LNCaP clone FGC (cell line): ENCODE measurements at regions not wholly inside any gene's neighbourhood (a gene's known extent, or its start where the extent isn't known, plus 50 kb on each side); places are given as distances from the start of the nearest gene placed in this dataset.
"Not testable (repeated sequence)": the region's sequence is repeated elsewhere in the genome, so short reads cannot be mapped to it uniquely, and the experiment has no call there.

Experiments used
- DNase-seq: peaks from one replicate; pipeline ENCODE4 v3.0.0-alpha.2; 2011; ENCODE audit warnings: low read depth
- H3K4me3 ChIP-seq: 2 replicates; pipeline ENCODE4 v1.5.1; 2011; ENCODE audit warnings: mild to moderate bottlenecking, low read depth, low read length, control low read depth
- TF ChIP-seq, protein P1 (sequence below): IDR thresholded peaks from 2 replicates; pipeline ENCODE4 v1.5.1; 2012; ENCODE audit warnings: mild to moderate bottlenecking; ENCODE audit not compliant: control insufficient read depth, insufficient read depth; ENCODE audit errors: extremely low read depth

DNA sequence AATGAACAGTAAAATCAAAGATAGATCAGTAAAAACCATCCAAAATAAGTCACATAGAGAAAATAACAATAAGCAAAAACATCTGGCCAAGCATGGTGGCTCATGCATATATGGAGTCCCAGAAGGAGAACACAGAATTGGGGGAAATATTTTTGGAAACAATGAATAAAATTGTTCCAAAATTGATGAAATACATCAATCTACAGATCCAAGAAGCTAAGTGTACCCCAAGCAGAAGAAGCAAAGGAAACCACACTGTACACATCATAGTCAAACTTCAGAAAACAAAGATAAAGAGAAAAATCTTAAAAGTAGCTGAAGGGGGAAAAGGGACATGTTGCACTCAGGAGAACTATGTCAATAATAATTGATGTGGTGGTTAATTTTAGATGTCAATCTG is 80.4 kb upstream of the RMP24 start:
- DNase-seq, result no peak
- H3K4me3 ChIP-seq, result no peak overlapping the region
- TF ChIP-seq, protein P1, sequence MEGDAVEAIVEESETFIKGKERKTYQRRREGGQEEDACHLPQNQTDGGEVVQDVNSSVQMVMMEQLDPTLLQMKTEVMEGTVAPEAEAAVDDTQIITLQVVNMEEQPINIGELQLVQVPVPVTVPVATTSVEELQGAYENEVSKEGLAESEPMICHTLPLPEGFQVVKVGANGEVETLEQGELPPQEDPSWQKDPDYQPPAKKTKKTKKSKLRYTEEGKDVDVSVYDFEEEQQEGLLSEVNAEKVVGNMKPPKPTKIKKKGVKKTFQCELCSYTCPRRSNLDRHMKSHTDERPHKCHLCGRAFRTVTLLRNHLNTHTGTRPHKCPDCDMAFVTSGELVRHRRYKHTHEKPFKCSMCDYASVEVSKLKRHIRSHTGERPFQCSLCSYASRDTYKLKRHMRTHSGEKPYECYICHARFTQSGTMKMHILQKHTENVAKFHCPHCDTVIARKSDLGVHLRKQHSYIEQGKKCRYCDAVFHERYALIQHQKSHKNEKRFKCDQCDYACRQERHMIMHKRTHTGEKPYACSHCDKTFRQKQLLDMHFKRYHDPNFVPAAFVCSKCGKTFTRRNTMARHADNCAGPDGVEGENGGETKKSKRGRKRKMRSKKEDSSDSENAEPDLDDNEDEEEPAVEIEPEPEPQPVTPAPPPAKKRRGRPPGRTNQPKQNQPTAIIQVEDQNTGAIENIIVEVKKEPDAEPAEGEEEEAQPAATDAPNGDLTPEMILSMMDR, result no peak

DNA sequence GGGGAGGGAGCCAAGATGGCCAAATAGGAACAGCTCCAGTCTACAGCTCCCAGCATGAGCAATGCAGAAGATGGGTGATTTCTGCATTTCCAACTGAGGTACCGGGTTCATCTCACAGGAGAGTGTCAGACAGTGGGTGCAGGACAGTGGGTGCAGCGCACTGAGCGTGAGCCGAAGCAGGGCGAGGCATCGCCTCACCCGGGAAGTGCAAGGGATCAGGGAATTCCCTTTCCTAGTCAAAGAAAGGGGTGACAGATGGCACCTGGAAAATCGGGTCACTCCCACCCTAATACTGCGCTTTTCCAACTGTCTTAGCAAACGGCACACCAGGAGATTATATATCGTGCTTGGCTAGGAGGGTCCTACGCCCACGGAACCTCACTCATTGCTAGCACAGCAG is 75.0 kb upstream of the RMP24 start:
- DNase-seq, H3K4me3 ChIP-seq: not testable (repeated sequence)

DNA sequence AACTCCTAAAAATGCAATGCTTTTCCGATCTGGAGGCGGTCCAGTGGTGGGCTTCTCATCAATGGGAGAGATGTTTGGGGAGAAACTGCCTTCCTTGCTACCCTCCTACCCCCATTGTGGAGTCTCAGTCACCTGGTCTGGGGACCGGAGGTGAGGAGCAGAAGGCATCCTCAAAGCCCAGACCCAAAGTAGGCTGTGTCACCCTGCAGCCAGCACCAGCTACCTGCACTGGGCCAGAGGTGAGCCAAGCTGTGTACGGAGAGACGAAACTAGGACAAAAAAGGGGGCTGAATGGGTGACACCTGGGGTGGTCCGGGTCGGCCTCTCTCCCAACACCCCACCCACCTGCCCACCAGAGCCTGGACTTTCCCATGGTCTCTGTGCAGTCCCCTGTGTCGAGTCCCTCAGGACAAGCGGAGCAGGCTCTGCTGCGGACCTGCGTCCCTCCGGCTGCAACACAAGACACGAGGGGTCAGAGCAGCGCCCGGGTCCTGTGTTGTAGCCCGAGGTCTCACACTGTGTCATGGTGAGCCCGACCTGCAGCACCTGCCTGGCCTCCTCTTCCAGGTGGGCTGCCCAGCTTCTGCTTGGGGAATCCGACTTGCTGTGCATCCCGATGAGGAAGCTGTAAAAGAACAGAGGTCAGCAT is 68.0 kb upstream of the RMP24 start:
- no peak overlapping the region for H3K4me3 ChIP-seq
- TF ChIP-seq, protein P1, result no peak
- no peak for DNase-seq

DNA sequence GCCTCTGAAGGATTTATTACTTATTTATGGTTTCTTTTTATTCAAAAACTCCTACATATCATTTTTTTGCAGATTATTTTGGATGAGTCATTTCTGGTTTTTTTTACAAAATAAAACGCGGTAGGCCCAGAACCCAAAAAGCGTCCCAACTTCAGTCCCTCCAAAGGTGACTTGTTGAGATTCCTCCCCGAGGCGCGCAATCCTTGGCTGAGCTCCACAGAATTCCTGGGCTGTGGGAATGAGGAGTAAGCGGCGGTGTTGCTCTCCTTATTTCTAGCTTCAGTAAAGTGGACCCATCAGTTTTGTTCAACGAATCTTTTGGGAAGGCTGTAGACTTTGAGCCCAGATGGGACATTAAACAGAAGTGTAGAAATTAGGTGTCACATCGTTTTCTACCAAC is 67.0 kb upstream of the RMP24 start:
- H3K4me3 ChIP-seq, result no peak overlapping the region
- TF ChIP-seq, protein P1, result no peak
- no peak for DNase-seq

DNA sequence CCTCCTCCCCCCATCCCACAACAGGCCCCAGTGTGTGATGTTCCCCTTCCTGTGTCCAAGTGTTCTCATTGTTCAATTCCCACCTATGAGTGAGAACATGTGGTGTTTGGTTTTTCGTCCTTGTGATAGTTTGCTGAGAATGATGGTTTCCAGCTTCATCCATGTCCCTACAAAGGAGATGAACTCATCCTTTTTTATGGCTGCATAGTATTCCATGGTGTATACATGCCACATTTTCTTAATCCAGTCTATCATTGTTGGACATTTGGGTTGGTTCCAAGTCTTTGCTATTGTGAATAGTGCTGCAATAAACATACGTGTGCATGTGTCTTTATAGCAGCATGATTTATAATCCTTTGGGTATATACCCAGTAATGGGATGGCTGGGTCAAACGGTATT is 66.2 kb upstream of the RMP24 start:
- DNase-seq, result not testable (repeated sequence)

DNA sequence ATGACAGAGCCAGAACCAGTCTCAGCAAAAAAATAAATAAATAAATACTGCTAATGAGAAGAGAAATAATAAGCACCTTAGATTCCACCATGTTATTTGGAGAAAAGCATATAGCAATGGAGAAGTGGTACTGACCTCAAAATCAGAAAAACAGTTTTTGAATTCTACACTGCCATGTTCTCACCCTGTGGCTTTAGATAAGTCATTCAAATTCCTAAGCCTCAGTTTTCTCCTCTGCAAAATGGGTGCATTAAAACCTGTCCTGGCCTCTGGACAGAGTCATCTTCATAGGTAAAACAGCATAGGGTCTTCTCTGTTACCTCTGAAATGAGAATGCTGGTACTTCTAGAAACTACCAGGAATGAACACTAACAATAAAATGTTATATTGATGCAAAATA is 62.2 kb upstream of the RMP24 start:
- TF ChIP-seq, protein P1, result no peak
- no peak for DNase-seq
- no peak overlapping the region for H3K4me3 ChIP-seq

More for the DNA sequence above, 66.2 kb upstream of the RMP24 start:
- not testable (repeated sequence) for H3K4me3 ChIP-seq

DNA sequence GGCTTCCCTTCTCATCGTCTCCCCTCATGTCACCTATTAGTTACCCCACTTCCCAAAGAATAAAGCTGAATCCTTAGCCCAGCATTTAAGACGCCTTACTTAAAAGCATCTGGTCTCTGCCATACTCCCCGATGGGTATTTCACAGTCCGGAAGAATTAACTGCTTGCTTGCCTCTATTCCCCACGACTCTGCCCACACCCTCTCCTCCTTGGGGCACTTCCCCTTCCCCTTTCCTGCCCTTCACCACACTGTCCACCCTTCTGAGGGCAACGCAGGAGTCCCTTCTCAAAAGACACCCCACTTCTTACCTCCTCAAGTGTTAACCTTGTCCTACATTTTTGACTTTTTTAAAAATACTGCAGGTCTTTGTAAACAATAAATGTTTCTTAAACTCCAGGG is 60.1 kb upstream of the RMP24 start:
- DNase-seq, result no peak
- H3K4me3 ChIP-seq, result no peak overlapping the region
- TF ChIP-seq, protein P1, result no peak

DNA sequence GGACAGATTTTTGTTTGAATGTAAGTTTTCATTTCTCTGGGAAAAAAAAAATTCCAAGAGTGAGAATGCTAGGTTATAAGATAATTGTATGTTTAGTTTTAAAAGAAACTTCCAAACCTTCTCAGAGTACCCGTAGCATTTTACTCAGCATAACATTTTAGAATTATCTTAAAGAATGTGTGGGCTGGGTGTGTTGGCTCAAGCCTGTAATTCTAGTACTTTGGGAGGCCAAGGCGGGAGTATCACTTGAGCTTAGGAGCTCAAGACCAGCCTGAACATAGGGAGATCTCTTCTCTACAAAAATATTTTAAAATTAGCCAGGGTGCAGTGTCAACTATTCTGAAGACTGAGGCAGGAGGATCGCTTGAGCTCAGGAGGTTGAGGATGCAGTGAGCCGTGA is 57.4 kb upstream of the RMP24 start:
- no peak overlapping the region for H3K4me3 ChIP-seq
- no peak for DNase-seq
- TF ChIP-seq, protein P1, result no peak
